Hepatocyte (in vitro differentiated cells): ENCODE measurements at regions not wholly inside any gene's neighbourhood (a gene's known extent, or its start where the extent isn't known, plus 50 kb on each side); places are given as distances from the start of the nearest gene placed in this dataset.

Experiments
- DNase-seq: peaks from one replicate; pipeline ENCODE4 v3.0.0-alpha.2; 2016; ENCODE audit warnings: low spot score
- H2AFZ ChIP-seq: fragments of 200-600 bp; sonication (generic); 2 replicates; pipeline ENCODE4 v1.6.0; 2016; ENCODE audit warnings: antibody characterized with exemption, mild to moderate bottlenecking
- H3K27ac ChIP-seq: fragments of 200-600 bp; sonication (generic); 2 replicates; pipeline ENCODE4 v1.5.1; 2016; ENCODE audit warnings: mild to moderate bottlenecking
- H3K27me3 ChIP-seq: fragments of 200-600 bp; sonication (generic); 2 replicates; pipeline ENCODE4 v1.6.1; 2016
- H3K36me3 ChIP-seq: fragments of 200-600 bp; sonication (generic); replicated peaks from 2 replicates; pipeline ENCODE4 v1.5.1; 2016; ENCODE audit warnings: low read depth; ENCODE audit not compliant: insufficient read depth
- H3K4me1 ChIP-seq: fragments of 200-600 bp; sonication (generic); 2 replicates; pipeline ENCODE4 v1.5.1; 2016; ENCODE audit warnings: mild to moderate bottlenecking, moderate library complexity; ENCODE audit not compliant: insufficient read depth
- H3K4me2 ChIP-seq: fragments of 200-600 bp; sonication (generic); 2 replicates; pipeline ENCODE4 v1.6.0; 2016
- H3K4me3 ChIP-seq: fragments of 200-600 bp; sonication (generic); 2 replicates; pipeline ENCODE4 v1.5.1; 2016; ENCODE audit warnings: mild to moderate bottlenecking
- H3K79me2 ChIP-seq: fragments of 200-600 bp; sonication (generic); 2 replicates; pipeline ENCODE4 v1.6.0; 2017; ENCODE audit warnings: mild to moderate bottlenecking
- H3K9me2 ChIP-seq: fragments of 200-600 bp; sonication (generic); replicated peaks from 2 replicates; pipeline ENCODE4 v1.6.0; 2017; ENCODE audit warnings: mild to moderate bottlenecking; ENCODE audit not compliant: insufficient read depth
- H3K9me3 ChIP-seq: fragments of 200-600 bp; sonication (generic); 2 replicates; pipeline ENCODE4 v1.5.1; 2016; ENCODE audit warnings: low read depth, mild to moderate bottlenecking
- H4K20me1 ChIP-seq: fragments of 200-600 bp; sonication (generic); 2 replicates; pipeline ENCODE4 v1.6.0; 2016; ENCODE audit warnings: mild to moderate bottlenecking; ENCODE audit not compliant: insufficient read depth, poor library complexity, severe bottlenecking
- EZH2 ChIP-seq: fragments of 200-600 bp; sonication (generic); IDR thresholded peaks from 2 replicates; pipeline ENCODE4 v1.6.1; 2016; ENCODE audit warnings: antibody characterized with exemption, mild to moderate bottlenecking, borderline replicate concordance
- EZH2phosphoT487 ChIP-seq: fragments of 200-600 bp; sonication (generic); IDR thresholded peaks from one replicate; pipeline ENCODE4 v1.6.1; 2018; ENCODE audit warnings: antibody characterized with exemption, mild to moderate bottlenecking, low read depth, moderate library complexity; ENCODE audit not compliant: unreplicated experiment, severe bottlenecking
- whole genome bisulfite sequencing: methylation state at CpG from one replicate; pipeline ENCODE4 v1.1.6; 2016; ENCODE audit warnings: low lambda C conversion rate; ENCODE audit errors: missing lambda C conversion rate; 5-methylcytosine and 5-hydroxymethylcytosine counted together
- TF ChIP-seq, protein P1 (sequence below): fragments of 200-600 bp; sonication (generic); IDR thresholded peaks from 2 replicates; pipeline ENCODE4 v1.5.1; 2016; ENCODE audit warnings: antibody characterized with exemption, mild to moderate bottlenecking; ENCODE audit not compliant: poor library complexity

DNA sequence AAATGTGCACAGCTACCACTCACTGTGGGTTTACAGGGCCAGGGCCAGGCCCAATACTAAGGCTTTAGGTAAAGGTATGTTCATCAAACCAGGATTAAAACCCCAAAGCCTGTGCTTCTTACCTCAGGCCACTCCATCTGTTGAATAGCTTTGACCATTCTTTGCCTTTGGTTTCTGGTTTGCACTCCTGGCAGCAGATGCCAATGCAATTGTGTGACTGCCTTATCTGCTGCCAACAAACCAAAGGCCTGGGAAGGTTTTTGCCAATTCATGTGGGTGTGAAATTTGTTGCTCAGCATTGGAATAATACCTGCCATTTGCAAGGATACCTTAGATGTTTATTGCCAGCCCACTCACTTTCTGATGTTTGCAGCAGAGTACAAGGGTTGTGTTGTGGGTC, 221.6 kb downstream of the C12orf75 start:
- Histone ChIP-seq H3K9me2 (no peaks in the 10 kb centered on the region), H3K36me3 (no peaks in the 10 kb centered on the region), H3K27ac (no peak overlapping the region), H3K4me1 (no peaks in the 10 kb centered on the region), H3K79me2 (no peaks in the 10 kb centered on the region), H4K20me1 (no peaks in the 10 kb centered on the region), H2AFZ (no peak overlapping the region), H3K4me3 (no peak overlapping the region), H3K4me2 (no peak overlapping the region), H3K27me3 (no peaks in the 10 kb centered on the region), H3K9me3 (no peaks in the 10 kb centered on the region)
- no peak for DNase-seq
- TF ChIP-seq EZH2 (no peak), EZH2phosphoT487 (no peak)
- TF ChIP-seq, protein P1, sequence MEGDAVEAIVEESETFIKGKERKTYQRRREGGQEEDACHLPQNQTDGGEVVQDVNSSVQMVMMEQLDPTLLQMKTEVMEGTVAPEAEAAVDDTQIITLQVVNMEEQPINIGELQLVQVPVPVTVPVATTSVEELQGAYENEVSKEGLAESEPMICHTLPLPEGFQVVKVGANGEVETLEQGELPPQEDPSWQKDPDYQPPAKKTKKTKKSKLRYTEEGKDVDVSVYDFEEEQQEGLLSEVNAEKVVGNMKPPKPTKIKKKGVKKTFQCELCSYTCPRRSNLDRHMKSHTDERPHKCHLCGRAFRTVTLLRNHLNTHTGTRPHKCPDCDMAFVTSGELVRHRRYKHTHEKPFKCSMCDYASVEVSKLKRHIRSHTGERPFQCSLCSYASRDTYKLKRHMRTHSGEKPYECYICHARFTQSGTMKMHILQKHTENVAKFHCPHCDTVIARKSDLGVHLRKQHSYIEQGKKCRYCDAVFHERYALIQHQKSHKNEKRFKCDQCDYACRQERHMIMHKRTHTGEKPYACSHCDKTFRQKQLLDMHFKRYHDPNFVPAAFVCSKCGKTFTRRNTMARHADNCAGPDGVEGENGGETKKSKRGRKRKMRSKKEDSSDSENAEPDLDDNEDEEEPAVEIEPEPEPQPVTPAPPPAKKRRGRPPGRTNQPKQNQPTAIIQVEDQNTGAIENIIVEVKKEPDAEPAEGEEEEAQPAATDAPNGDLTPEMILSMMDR = no peak

DNA sequence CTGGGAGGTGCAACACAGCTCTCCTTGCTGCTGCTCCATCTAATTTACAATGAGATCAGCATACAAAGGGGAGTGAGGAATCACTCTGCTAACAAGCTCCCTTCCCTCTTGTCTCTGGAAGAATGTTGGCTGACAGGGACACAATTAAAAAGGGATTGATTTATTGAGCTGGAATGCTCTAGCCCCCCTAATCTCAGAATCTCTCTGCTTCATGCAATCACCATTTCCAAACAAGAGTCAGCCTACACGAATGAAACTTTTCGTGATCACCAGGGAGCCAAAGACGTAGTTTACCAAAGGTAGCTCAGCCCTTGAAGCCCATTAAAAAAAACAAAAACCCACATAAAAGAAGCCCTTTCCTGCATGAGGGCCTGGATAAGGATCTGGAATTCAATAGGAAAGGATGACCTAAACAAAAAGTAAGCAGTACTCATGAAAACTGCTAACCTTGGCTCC, 223.8 kb downstream of the C12orf75 start:
- Histone ChIP-seq H2AFZ (no peak overlapping the region), H3K4me3 (no peak overlapping the region), H3K4me1 (no peaks in the 10 kb centered on the region), H3K79me2 (no peaks in the 10 kb centered on the region), H4K20me1 (no peaks in the 10 kb centered on the region), H3K36me3 (no peaks in the 10 kb centered on the region), H3K9me2 (no peaks in the 10 kb centered on the region), H3K4me2 (no peak overlapping the region), H3K9me3 (no peaks in the 10 kb centered on the region), H3K27ac (no peak overlapping the region), H3K27me3 (no peaks in the 10 kb centered on the region)
- DNase-seq = no peak
- TF ChIP-seq, protein P1 = no peak
- TF ChIP-seq EZH2phosphoT487 = no peak
- TF ChIP-seq EZH2 = no peak
- WGBS = 43% methylated on average over 3 of the region's 3 CpGs

DNA sequence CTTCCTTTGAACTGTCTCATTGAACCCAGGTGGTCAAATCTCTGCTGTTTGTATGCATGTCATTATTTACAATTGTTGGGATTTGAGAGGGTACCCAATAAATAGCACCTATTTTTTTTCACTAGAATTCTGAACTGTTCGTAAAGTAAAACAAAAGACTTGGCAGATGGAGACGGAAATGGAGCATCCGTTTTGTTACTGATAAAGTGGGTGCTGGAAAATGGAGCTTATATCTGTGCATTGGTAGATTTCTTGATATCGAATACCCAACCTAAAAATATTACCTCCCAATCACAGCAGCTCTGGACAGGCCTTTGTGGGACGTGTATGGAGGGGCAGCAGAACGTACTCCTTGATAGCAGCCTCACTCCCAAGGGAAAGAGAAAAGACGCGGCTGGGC, 224.4 kb downstream of the C12orf75 start:
- no peaks in the 10 kb centered on the region for H3K79me2 ChIP-seq
- H3K4me1 ChIP-seq = no peaks in the 10 kb centered on the region
- no peak overlapping the region for H2AFZ ChIP-seq
- no peaks in the 10 kb centered on the region for H3K36me3 ChIP-seq
- H3K9me3 ChIP-seq = no peaks in the 10 kb centered on the region
- no peaks in the 10 kb centered on the region for H3K27me3 ChIP-seq
- no peak overlapping the region for H3K27ac ChIP-seq
- no peaks in the 10 kb centered on the region for H3K9me2 ChIP-seq
- TF ChIP-seq EZH2 (no peak), EZH2phosphoT487 (no peak)
- TF ChIP-seq, protein P1 = no peak
- WGBS = 77% methylated on average over 8 of the region's 8 CpGs
- H3K4me3 ChIP-seq = no peak overlapping the region
- no peak for DNase-seq
- H3K4me2 ChIP-seq = no peak overlapping the region
- no peaks in the 10 kb centered on the region for H4K20me1 ChIP-seq
